Loucy (cell line): ENCODE measurements at regions not wholly inside any gene's neighbourhood (a gene's known extent, or its start where the extent isn't known, plus 50 kb on each side); places are given as distances from the start of the nearest gene placed in this dataset.

Experiments
- H2AFZ ChIP-seq: fragments of 200-600 bp; sonication (generic); 2 replicates; pipeline ENCODE4 v1.6.0; 2016; ENCODE audit warnings: antibody characterized with exemption, mild to moderate bottlenecking, low read length, moderate library complexity
- H3F3A ChIP-seq: fragments of 200-600 bp; 2 replicates; pipeline ENCODE4 v1.6.0; 2016; ENCODE audit warnings: antibody characterized with exemption, low read depth, mild to moderate bottlenecking
- H3K27me3 ChIP-seq: fragments of 200-600 bp; sonication (generic); 2 replicates; pipeline ENCODE4 v1.6.1; 2014; ENCODE audit warnings: low read length, mild to moderate bottlenecking; ENCODE audit not compliant: insufficient read depth, poor library complexity, severe bottlenecking
- H3K36me3 ChIP-seq: fragments of 200-600 bp; sonication (generic); 2 replicates; pipeline ENCODE4 v1.6.1; 2016; ENCODE audit warnings: low read length; ENCODE audit not compliant: insufficient read depth
- H3K4me1 ChIP-seq: fragments of 200-600 bp; sonication (generic); 2 replicates; pipeline ENCODE4 v1.5.1; 2014; ENCODE audit warnings: low read length, mild to moderate bottlenecking; ENCODE audit not compliant: insufficient read depth, poor library complexity, severe bottlenecking
- H3K4me2 ChIP-seq: fragments of 200-600 bp; sonication (generic); 2 replicates; pipeline ENCODE4 v1.6.0; 2014; ENCODE audit warnings: antibody characterized with exemption, low read length, low read depth, mild to moderate bottlenecking; ENCODE audit not compliant: poor library complexity, severe bottlenecking
- H3K4me3 ChIP-seq: fragments of 200-600 bp; sonication (generic); 2 replicates; pipeline ENCODE4 v1.5.1; 2014; ENCODE audit warnings: low read length, mild to moderate bottlenecking, mixed read lengths; ENCODE audit not compliant: poor library complexity, severe bottlenecking
- H3K79me2 ChIP-seq: fragments of 200-600 bp; sonication (generic); 2 replicates; pipeline ENCODE4 v1.6.1; 2014; ENCODE audit warnings: low read length; ENCODE audit not compliant: insufficient read depth
- H3K9ac ChIP-seq: fragments of 200-600 bp; sonication (generic); 2 replicates; pipeline ENCODE4 v1.6.0; 2014; ENCODE audit warnings: mild to moderate bottlenecking, low read depth, low read length, moderate library complexity; ENCODE audit not compliant: poor library complexity, severe bottlenecking
- H3K9me2 ChIP-seq: fragments of 200-600 bp; sonication (generic); replicated peaks from 2 replicates; pipeline ENCODE4 v1.6.1; 2016; ENCODE audit warnings: low read depth, low read length, mixed read lengths
- H3K9me3 ChIP-seq: fragments of 200-600 bp; sonication (generic); 2 replicates; pipeline ENCODE4 v1.6.1; 2014; ENCODE audit warnings: mild to moderate bottlenecking, antibody characterized with exemption, low read length, low read depth; ENCODE audit not compliant: insufficient read depth
- H4K20me1 ChIP-seq: fragments of 200-600 bp; sonication (generic); 2 replicates; pipeline ENCODE4 v1.6.0; 2014; ENCODE audit warnings: antibody characterized with exemption, low read length, mild to moderate bottlenecking; ENCODE audit not compliant: insufficient read depth, poor library complexity, severe bottlenecking
- CTCF ChIP-seq: fragments of 200-600 bp; sonication (generic); conservative IDR thresholded peaks from 2 replicates; pipeline ENCODE4 v1.5.1; 2014; ENCODE audit warnings: mild to moderate bottlenecking, antibody characterized with exemption, low read length
- EZH2phosphoT487 ChIP-seq: fragments of 200-600 bp; IDR thresholded peaks from 2 replicates; pipeline ENCODE4 v1.6.1; 2018; ENCODE audit warnings: antibody characterized with exemption, mild to moderate bottlenecking, moderate library complexity, borderline replicate concordance

DNA sequence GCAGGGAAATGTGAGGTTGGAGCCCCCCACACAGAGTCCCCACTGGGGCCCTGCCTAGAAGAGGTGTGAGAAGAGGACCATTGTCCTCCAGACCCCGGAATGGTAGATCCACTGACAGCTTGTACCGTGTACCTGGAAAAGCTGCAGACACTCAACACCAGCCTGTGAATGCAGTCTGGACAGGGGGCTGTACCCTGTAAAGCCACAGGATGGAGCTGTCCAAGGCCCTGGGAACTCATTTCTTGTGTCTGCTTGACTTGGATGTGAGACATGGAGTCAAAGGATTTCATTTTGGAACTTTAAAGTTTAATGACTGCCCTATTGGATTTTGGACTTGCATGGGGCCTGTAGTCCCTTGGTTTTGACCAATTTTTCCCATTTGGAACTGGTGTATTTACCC, 535.0 kb upstream of the MEF2C start:
- Histone ChIP-seq H3K4me1 (peaks cover 4% of the 10 kb centered on the region), H2AFZ (no peak overlapping the region), H3K4me3 (no peak overlapping the region), H3K79me2 (no peaks in the 10 kb centered on the region), H4K20me1 (no peaks in the 10 kb centered on the region), H3K9ac (no peak overlapping the region), H3F3A (no peaks in the 10 kb centered on the region), H3K4me2 (no peak overlapping the region), H3K27me3 (no peaks in the 10 kb centered on the region), H3K36me3 (no peaks in the 10 kb centered on the region), H3K9me2 (no peaks in the 10 kb centered on the region), H3K9me3 (no peaks in the 10 kb centered on the region)
- TF ChIP-seq EZH2phosphoT487: no peak
- no peak; the same call in 1 of the 2 replicates for TF ChIP-seq CTCF

DNA sequence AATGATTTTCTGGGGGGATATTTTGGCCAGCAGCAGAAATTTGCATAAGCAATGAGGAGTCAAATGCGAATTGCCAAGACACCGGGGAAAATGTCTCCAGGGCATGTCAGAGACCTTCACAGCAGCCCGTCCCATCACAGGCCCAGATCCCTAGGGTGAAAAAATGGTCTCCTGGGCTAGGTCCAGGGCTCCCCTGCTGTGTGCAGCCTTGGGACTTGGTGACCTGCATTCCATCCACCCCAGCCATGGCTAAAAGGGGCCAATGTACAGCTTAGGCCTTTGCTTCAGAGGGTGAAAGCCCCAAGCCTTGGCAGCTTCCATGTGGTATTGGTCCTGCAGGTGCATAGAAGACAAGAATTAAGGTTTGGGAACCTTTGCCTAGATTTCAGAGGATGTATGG, 534.5 kb upstream of the MEF2C start:
- H3K4me2 ChIP-seq: no peak overlapping the region
- no peaks in the 10 kb centered on the region for H3K9me3 ChIP-seq
- TF ChIP-seq CTCF: no peak
- no peak for TF ChIP-seq EZH2phosphoT487
- no peaks in the 10 kb centered on the region for H4K20me1 ChIP-seq
- no peaks in the 10 kb centered on the region for H3K36me3 ChIP-seq
- no peak overlapping the region for H3K4me3 ChIP-seq
- H2AFZ ChIP-seq: no peak overlapping the region
- H3K4me1 ChIP-seq: peaks cover 4% of the 10 kb centered on the region
- no peaks in the 10 kb centered on the region for H3K79me2 ChIP-seq
- H3K27me3 ChIP-seq: no peaks in the 10 kb centered on the region
- H3K9me2 ChIP-seq: no peaks in the 10 kb centered on the region
- no peak overlapping the region for H3K9ac ChIP-seq
- no peaks in the 10 kb centered on the region for H3F3A ChIP-seq

GRCh38 chr5:89411891-89412290, 528.9 kb upstream of the MEF2C start:
- Histone ChIP-seq H3F3A (no peaks in the 10 kb centered on the region), H3K79me2 (no peaks in the 10 kb centered on the region), H3K27me3 (no peaks in the 10 kb centered on the region), H3K9me2 (no peaks in the 10 kb centered on the region), H3K4me3 (no peak overlapping the region), H3K9me3 (no peaks in the 10 kb centered on the region), H3K9ac (no peak overlapping the region), H2AFZ (no peak overlapping the region), H4K20me1 (no peaks in the 10 kb centered on the region), H3K36me3 (no peaks in the 10 kb centered on the region), H3K4me2 (no peak overlapping the region), H3K4me1 (no peaks in the 10 kb centered on the region)
- no peak for TF ChIP-seq EZH2phosphoT487
- no peak for TF ChIP-seq CTCF
